Activated B cell treated with CpG ODN at 0.5 μM for 24 hours (primary cell): ENCODE measurements at regions not wholly inside any gene's neighbourhood (a gene's known extent, or its start where the extent isn't known, plus 50 kb on each side); places are given as distances from the start of the nearest gene placed in this dataset.

Experiments used
- ATAC-seq: fragments of 200-7000 bp; cut with Tn5 transposase; one replicate; pipeline ENCODE4 v1.10.0; 2021; ENCODE audit warnings: low read depth, mild to moderate bottlenecking, moderate library complexity
- CTCF ChIA-PET: fragments of 350-600 bp; sonication (Branson Sonifier 250); formaldehyde crosslinking; loops from one replicate; lab custom pipeline; 2021; ENCODE audit warnings: antibody characterized with exemption; lab: Charles Lee
- POLR2A ChIA-PET: fragments of 350-600 bp; sonication (Branson Sonifier 250); formaldehyde crosslinking; loops from one replicate; lab custom pipeline; 2021; ENCODE audit warnings: antibody characterized with exemption; lab: Charles Lee
- DNase-seq: peaks from one replicate; pipeline ENCODE4 v3.0.0; 2022
- H3K27ac Mint-ChIP-seq: one replicate; pipeline ENCODE4 v1.8.0; 2020; ENCODE audit warnings: mixed read lengths
- H3K27me3 Mint-ChIP-seq: one replicate; pipeline ENCODE4 v1.8.0; 2021; ENCODE audit warnings: mixed read lengths
- H3K36me3 Mint-ChIP-seq: one replicate; pipeline ENCODE4 v1.8.0; 2021; ENCODE audit warnings: low read depth, mixed read lengths
- H3K4me1 Mint-ChIP-seq: one replicate; pipeline ENCODE4 v1.8.0; 2021; ENCODE audit warnings: mixed read lengths
- H3K4me3 Mint-ChIP-seq: one replicate; pipeline ENCODE4 v1.8.0; 2020; ENCODE audit warnings: mild to moderate bottlenecking, mixed read lengths
- H3K9me3 Mint-ChIP-seq: one replicate; pipeline ENCODE4 v1.8.0; 2020; ENCODE audit warnings: mixed read lengths
- CTCF ChIP-seq: fragments of 200-600 bp; IDR thresholded peaks from one replicate; pipeline ENCODE4 v1.8.0; 2022; ENCODE audit warnings: antibody characterized with exemption, mild to moderate bottlenecking
- intact Hi-C: fragments of 100-400 bp; cut with micrococcal nuclease; formaldehyde crosslinking; loops from one replicate; pipeline ENCODE4 v1.15.1; 2024

GRCh38 chr5:100322483-100322882, 212.7 kb upstream of the FAM174A start:
- H3K4me3 Mint-ChIP-seq: no peak overlapping the region
- H3K9me3 Mint-ChIP-seq: no peaks in the 10 kb centered on the region
- no peak for TF ChIP-seq CTCF
- intact Hi-C loops: no loop called here
- DNase-seq: no peak
- no peaks in the 10 kb centered on the region for H3K36me3 Mint-ChIP-seq
- no peaks in the 10 kb centered on the region for H3K27me3 Mint-ChIP-seq
- no peak overlapping the region for H3K27ac Mint-ChIP-seq
- no peak for ATAC-seq
- H3K4me1 Mint-ChIP-seq: no peaks in the 10 kb centered on the region
- POLR2A ChIA-PET: no interaction called here
- CTCF ChIA-PET: no interaction called here

- H3K27me3 Mint-ChIP-seq: no peaks in the 10 kb centered on the region
- no peak overlapping the region for H3K4me3 Mint-ChIP-seq
- intact Hi-C loops: no loop called here
- no peaks in the 10 kb centered on the region for H3K4me1 Mint-ChIP-seq
- POLR2A ChIA-PET: interaction anchor here (0.6 to 0.7 kb wide), 2 partner anchors 63 to 564 kb away, joined by 3 read pairs; no protein-coding TSS in a partner anchor
- H3K9me3 Mint-ChIP-seq: peaks cover 3% of the 10 kb centered on the region
- H3K27ac Mint-ChIP-seq: no peak overlapping the region
- DNase-seq (no peak), ATAC-seq (no peak)
- H3K36me3 Mint-ChIP-seq: no peaks in the 10 kb centered on the region
- CTCF ChIA-PET: no interaction called here
- no peak for TF ChIP-seq CTCF
Measured at GRCh38 chr5:100319885-100320284, 215.3 kb upstream of the FAM174A start.

GRCh38 chr5:100313657-100314056, 221.5 kb upstream of the FAM174A start:
- no peak for ATAC-seq
- Mint-ChIP-seq H3K4me3 (no peak overlapping the region), H3K4me1 (no peaks in the 10 kb centered on the region), H3K36me3 (no peaks in the 10 kb centered on the region), H3K27me3 (no peaks in the 10 kb centered on the region), H3K27ac (no peak overlapping the region), H3K9me3 (peaks cover 3% of the 10 kb centered on the region)
- intact Hi-C loops: no loop called here
- DNase-seq: no peak
- no peak for TF ChIP-seq CTCF
- CTCF ChIA-PET: no interaction called here
- POLR2A ChIA-PET: no interaction called here

- POLR2A ChIA-PET: no interaction called here
- intact Hi-C loops: no loop called here
- no peak overlapping the region for H3K4me3 Mint-ChIP-seq
- H3K4me1 Mint-ChIP-seq: no peaks in the 10 kb centered on the region
- TF ChIP-seq CTCF: no peak
- H3K27ac Mint-ChIP-seq: no peak overlapping the region
- no peak for DNase-seq
- no peak for ATAC-seq
- H3K27me3 Mint-ChIP-seq: no peaks in the 10 kb centered on the region
- H3K36me3 Mint-ChIP-seq: no peaks in the 10 kb centered on the region
- CTCF ChIA-PET: no interaction called here
- H3K9me3 Mint-ChIP-seq: peaks cover 3% of the 10 kb centered on the region
Measured at GRCh38 chr5:100311806-100312205, 223.4 kb upstream of the FAM174A start.

- CTCF ChIA-PET: no interaction called here
- no peaks in the 10 kb centered on the region for H3K4me1 Mint-ChIP-seq
- DNase-seq: no peak
- POLR2A ChIA-PET: no interaction called here
- no peak for TF ChIP-seq CTCF
- H3K4me3 Mint-ChIP-seq: no peak overlapping the region
- ATAC-seq: no peak
- no peaks in the 10 kb centered on the region for H3K36me3 Mint-ChIP-seq
- H3K27ac Mint-ChIP-seq: no peak overlapping the region
- intact Hi-C loops: no loop called here
- H3K27me3 Mint-ChIP-seq: no peaks in the 10 kb centered on the region
- H3K9me3 Mint-ChIP-seq: no peaks in the 10 kb centered on the region
Measured at GRCh38 chr5:100306000-100306399, 229.2 kb upstream of the FAM174A start.
